ENCODE measurements at regions not wholly inside any gene's neighbourhood (a gene's known extent, or its start where the extent isn't known, plus 50 kb on each side); places are given as distances from the start of the nearest gene placed in this dataset.

- no peak overlapping the region for H2AFZ ChIP-seq
- no peaks in the 10 kb centered on the region for H3K79me2 ChIP-seq (ENCODE audit: low read depth)
- H3K9me3 ChIP-seq (ENCODE audit: insufficient read depth, low read depth), result no peaks in the 10 kb centered on the region
- no peak overlapping the region for H3K4me3 ChIP-seq
- BruUV-seq (replicated peaks), result no TSS peak
- no peaks in the 10 kb centered on the region for H3K36me3 ChIP-seq (ENCODE audit: low read depth)
- no peaks in the 10 kb centered on the region for H3K9me2 ChIP-seq (ENCODE audit: insufficient read depth)
- H4K20me1 ChIP-seq (ENCODE audit: insufficient read depth), result no peaks in the 10 kb centered on the region
- no peak overlapping the region for H3K4me2 ChIP-seq
- no peaks in the 10 kb centered on the region for H3K4me1 ChIP-seq (replicated peaks; ENCODE audit: insufficient read depth)
- no peaks in the 10 kb centered on the region for H3F3A ChIP-seq (ENCODE audit: insufficient read depth, low read depth)
- POLR2A ChIA-PET (ENCODE audit: unreplicated experiment), result no interaction called here
- H3K27me3 ChIP-seq (ENCODE audit: insufficient read depth, low read depth), result no peaks in the 10 kb centered on the region
- intact Hi-C loops (cut with micrococcal nuclease; ENCODE audit: unreplicated experiment), result loop anchor here (10.0 kb wide), 1 partner anchor 665 kb away; the partner anchor contains the start of gene DSEL
- TF ChIP-seq, protein P1, sequence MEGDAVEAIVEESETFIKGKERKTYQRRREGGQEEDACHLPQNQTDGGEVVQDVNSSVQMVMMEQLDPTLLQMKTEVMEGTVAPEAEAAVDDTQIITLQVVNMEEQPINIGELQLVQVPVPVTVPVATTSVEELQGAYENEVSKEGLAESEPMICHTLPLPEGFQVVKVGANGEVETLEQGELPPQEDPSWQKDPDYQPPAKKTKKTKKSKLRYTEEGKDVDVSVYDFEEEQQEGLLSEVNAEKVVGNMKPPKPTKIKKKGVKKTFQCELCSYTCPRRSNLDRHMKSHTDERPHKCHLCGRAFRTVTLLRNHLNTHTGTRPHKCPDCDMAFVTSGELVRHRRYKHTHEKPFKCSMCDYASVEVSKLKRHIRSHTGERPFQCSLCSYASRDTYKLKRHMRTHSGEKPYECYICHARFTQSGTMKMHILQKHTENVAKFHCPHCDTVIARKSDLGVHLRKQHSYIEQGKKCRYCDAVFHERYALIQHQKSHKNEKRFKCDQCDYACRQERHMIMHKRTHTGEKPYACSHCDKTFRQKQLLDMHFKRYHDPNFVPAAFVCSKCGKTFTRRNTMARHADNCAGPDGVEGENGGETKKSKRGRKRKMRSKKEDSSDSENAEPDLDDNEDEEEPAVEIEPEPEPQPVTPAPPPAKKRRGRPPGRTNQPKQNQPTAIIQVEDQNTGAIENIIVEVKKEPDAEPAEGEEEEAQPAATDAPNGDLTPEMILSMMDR (conservative IDR thresholded peaks at IDR 0.05), result no peak
- no peak for TF ChIP-seq EZH2 (IDR thresholded peaks at IDR 0.05; ENCODE audit: low read depth)
- H3K27ac ChIP-seq, result no peak overlapping the region
- DNase-seq, result no peak
- CTCF ChIA-PET, result no interaction called here
Observed at GRCh38 chr18:68179811-68180210, 535.1 kb downstream of the TMX3 start.

DNA sequence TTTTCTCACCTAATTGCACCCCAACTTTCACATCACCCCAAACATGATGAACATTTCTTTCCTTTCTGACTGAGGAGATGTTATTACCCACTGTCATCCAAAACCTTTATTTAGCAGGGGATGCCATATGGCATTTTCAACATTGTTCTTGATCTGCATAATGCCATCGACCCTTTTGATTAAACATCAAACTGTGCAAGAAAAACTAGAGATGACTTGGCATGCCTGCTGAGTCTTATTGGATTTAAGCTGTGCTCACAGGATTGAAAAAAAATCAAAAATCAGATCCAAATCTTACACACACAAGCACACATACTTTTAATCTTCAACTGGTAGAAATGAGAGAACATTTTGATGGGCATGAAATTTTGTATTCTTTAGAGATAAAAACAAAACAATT is 536.0 kb downstream of the TMX3 start:
- intact Hi-C loops (cut with micrococcal nuclease; ENCODE audit: unreplicated experiment), result loop anchor here (10.0 kb wide), 1 partner anchor 664 kb away; the partner anchor contains the start of gene DSEL
- Histone ChIP-seq H3K4me3 (no peak overlapping the region), H3K36me3 (ENCODE audit: low read depth) (no peaks in the 10 kb centered on the region), H3K9me3 (ENCODE audit: insufficient read depth, low read depth) (no peaks in the 10 kb centered on the region), H3K9me2 (ENCODE audit: insufficient read depth) (no peaks in the 10 kb centered on the region), H3K4me2 (no peak overlapping the region), H3K27me3 (ENCODE audit: insufficient read depth, low read depth) (no peaks in the 10 kb centered on the region), H3K4me1 (replicated peaks; ENCODE audit: insufficient read depth) (no peaks in the 10 kb centered on the region), H4K20me1 (ENCODE audit: insufficient read depth) (no peaks in the 10 kb centered on the region), H3F3A (ENCODE audit: insufficient read depth, low read depth) (no peaks in the 10 kb centered on the region), H3K79me2 (ENCODE audit: low read depth) (no peaks in the 10 kb centered on the region), H2AFZ (no peak overlapping the region), H3K27ac (no peak overlapping the region)
- CTCF ChIA-PET, result no interaction called here
- DNase-seq, result no peak
- POLR2A ChIA-PET (ENCODE audit: unreplicated experiment), result no interaction called here
- no TSS peak for BruUV-seq (replicated peaks)
- TF ChIP-seq, protein P1 (conservative IDR thresholded peaks at IDR 0.05), result no peak
- no peak for TF ChIP-seq EZH2 (IDR thresholded peaks at IDR 0.05; ENCODE audit: low read depth)

DNA sequence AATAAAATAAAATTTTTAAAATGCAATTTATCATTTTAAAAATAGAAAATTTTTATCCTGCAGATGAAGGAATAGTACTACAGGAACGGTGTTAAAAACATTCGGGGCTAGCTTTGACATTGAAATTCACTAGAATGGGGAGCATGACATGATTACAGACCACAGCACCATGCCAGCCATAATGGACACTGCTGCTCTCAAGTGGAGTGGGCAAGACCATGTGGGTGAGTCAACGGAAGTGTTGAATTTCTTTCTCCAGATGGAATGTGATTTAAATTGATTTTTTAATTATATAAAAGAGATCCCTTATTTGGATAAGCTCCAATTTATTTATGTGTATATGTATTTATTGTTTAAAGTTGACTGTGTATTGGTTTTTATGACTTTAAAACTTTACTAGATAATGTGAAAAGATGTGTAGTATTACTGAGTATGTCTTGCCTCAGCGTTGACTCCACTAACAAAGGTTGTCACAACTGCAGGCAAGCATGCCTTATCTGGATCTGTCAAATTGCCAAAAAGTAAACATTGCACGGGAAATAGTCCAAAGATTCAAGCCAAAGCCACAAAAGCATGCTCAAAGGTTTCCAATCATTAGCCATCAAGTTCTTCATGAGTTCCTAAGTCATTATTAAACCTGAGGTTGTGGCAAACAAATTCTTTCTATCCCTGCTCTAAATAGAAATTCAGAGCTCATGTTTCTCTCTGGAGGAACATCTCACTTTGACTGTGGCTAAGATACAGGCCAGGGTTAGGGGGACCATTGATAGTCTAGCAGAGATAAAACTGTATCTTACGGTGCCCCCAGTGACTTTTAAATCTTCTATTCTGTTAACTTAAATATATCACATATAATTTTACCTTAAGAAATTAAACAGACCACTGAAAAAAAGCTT is 536.9 kb downstream of the TMX3 start:
- Histone ChIP-seq H3K9me2 (ENCODE audit: insufficient read depth) (no peaks in the 10 kb centered on the region), H3K9me3 (ENCODE audit: insufficient read depth, low read depth) (no peaks in the 10 kb centered on the region), H3K79me2 (ENCODE audit: low read depth) (no peaks in the 10 kb centered on the region), H3K27ac (no peak overlapping the region), H3F3A (ENCODE audit: insufficient read depth, low read depth) (no peaks in the 10 kb centered on the region), H3K27me3 (ENCODE audit: insufficient read depth, low read depth) (no peaks in the 10 kb centered on the region), H3K4me2 (no peak overlapping the region), H3K4me1 (replicated peaks; ENCODE audit: insufficient read depth) (no peaks in the 10 kb centered on the region), H3K4me3 (no peak overlapping the region), H4K20me1 (ENCODE audit: insufficient read depth) (no peaks in the 10 kb centered on the region), H3K36me3 (ENCODE audit: low read depth) (no peaks in the 10 kb centered on the region), H2AFZ (no peak overlapping the region)
- no TSS peak for BruUV-seq (replicated peaks)
- peak; percentile 45 to 64 for DNase-seq
- TF ChIP-seq, protein P1 (conservative IDR thresholded peaks at IDR 0.05), result no peak
- no peak for TF ChIP-seq EZH2 (IDR thresholded peaks at IDR 0.05; ENCODE audit: low read depth)
- POLR2A ChIA-PET (ENCODE audit: unreplicated experiment), result no interaction called here
- intact Hi-C loops (cut with micrococcal nuclease; ENCODE audit: unreplicated experiment), result loop anchor here (10.0 kb wide), 1 partner anchor 663 kb away; the partner anchor contains the start of gene DSEL
- CTCF ChIA-PET, result no interaction called here
